RKO (cell line): ENCODE measurements at regions not wholly inside any gene's neighbourhood (a gene's known extent, or its start where the extent isn't known, plus 50 kb on each side); places are given as distances from the start of the nearest gene placed in this dataset.

ENCODE experiments used
- DNase-seq: peaks from one replicate; pipeline ENCODE4 v3.0.0-alpha.2; 2016; ENCODE audit warnings: low spot score

GRCh38 chr3:124497487-124497886, 232.8 kb upstream of the UMPS start:
- no peak for DNase-seq

- no peak for DNase-seq
Measured at GRCh38 chr3:124498891-124499290, 231.4 kb upstream of the UMPS start.

- no peak for DNase-seq
Measured at GRCh38 chr3:124504332-124505059, 225.8 kb upstream of the UMPS start.

GRCh38 chr3:124509884-124510283, 220.4 kb upstream of the UMPS start:
- no peak for DNase-seq

- peak; percentile 16 for DNase-seq
Measured at GRCh38 chr3:124510290-124510689, 220.0 kb upstream of the UMPS start.

- DNase-seq = no peak
Measured at GRCh38 chr3:124512881-124513609, 217.2 kb upstream of the UMPS start.

GRCh38 chr3:124513610-124513997, 216.6 kb upstream of the UMPS start:
- DNase-seq = no peak

- no peak for DNase-seq
Measured at GRCh38 chr3:124514683-124515082, 215.6 kb upstream of the UMPS start.

- no peak for DNase-seq
Measured at GRCh38 chr3:124516333-124516732, 213.9 kb upstream of the UMPS start.

GRCh38 chr3:124517306-124517705, 212.9 kb upstream of the UMPS start:
- DNase-seq = no peak

GRCh38 chr3:124518350-124518749, 211.9 kb upstream of the UMPS start:
- DNase-seq = no peak

- no peak for DNase-seq
Measured at GRCh38 chr3:124519591-124520194, 210.6 kb upstream of the UMPS start.

- no peak for DNase-seq
Measured at GRCh38 chr3:124520970-124521369, 209.3 kb upstream of the UMPS start.

GRCh38 chr3:124522082-124522625, 208.1 kb upstream of the UMPS start:
- DNase-seq = no peak

- DNase-seq = no peak
Measured at GRCh38 chr3:124526601-124527000, 203.7 kb upstream of the UMPS start.

GRCh38 chr3:124529826-124530571, 200.3 kb upstream of the UMPS start:
- no peak for DNase-seq

- DNase-seq = no peak
Measured at GRCh38 chr3:124530916-124531315, 199.3 kb upstream of the UMPS start.

- DNase-seq = no peak
Measured at GRCh38 chr3:124532071-124532470, 198.2 kb upstream of the UMPS start.

- DNase-seq = no peak
Measured at GRCh38 chr3:124535306-124535705, 194.9 kb upstream of the UMPS start.

GRCh38 chr3:124540550-124541211, 189.6 kb upstream of the UMPS start:
- DNase-seq = no peak

GRCh38 chr3:124542214-124542869, 187.9 kb upstream of the UMPS start:
- DNase-seq = no peak
